GM18517 (cell line): ENCODE measurements at regions not wholly inside any gene's neighbourhood (a gene's known extent, or its start where the extent isn't known, plus 50 kb on each side); places are given as distances from the start of the nearest gene placed in this dataset.

ENCODE experiments used
- ATAC-seq: cut with Tn5 transposase; IDR thresholded peaks from one replicate; pipeline ENCODE4 v1.9.1; 2021; ENCODE audit warnings: mild to moderate bottlenecking, moderate library complexity; ENCODE audit not compliant: unreplicated experiment

DNA sequence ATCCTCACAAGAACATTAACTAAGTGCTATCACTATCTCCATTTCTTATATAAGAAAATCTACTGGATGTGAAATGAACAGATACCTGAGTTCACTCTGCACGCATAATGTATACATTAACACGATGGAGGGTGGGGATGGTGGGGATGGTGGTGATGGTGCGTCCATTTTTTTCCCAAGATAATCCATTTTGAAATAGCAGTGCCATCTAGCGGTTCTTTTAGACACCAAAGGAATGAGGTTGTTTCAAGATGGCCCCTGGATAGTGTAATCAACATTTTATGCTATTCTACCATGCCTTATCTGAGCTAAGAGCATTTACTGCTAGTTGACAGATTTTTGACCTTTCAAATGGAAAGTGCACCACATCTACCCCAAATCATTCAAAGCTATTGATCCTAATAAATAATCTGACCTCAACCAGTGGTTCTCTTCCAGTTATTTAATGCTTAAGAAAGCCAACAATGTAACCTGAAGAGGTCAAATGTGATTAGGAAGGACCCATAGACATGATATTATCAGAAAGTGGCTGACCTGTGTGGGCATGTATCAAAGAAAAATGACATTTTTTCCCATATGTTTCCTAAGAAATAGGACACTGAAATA lies 714.7 kb upstream of the TENM4 start:
- ATAC-seq = no peak

DNA sequence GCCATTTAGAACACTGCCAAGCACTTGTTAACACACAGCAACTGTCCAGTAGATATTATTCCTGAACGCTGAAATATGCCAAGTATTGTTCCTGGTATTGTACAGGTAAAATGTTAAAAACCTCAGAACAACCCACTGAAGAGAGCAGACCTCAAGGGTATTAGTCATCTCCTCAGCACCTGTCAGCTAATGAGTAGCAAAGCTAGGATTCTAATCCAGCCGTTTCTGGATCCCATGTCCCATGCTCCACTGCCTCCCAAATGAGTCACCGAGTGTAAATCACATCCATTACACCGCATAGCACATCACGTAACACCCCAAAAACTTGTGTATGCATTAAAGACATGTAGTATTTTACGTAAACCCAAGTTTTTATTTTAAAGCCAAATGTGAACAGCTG lies 705.4 kb upstream of the TENM4 start:
- no peak for ATAC-seq

DNA sequence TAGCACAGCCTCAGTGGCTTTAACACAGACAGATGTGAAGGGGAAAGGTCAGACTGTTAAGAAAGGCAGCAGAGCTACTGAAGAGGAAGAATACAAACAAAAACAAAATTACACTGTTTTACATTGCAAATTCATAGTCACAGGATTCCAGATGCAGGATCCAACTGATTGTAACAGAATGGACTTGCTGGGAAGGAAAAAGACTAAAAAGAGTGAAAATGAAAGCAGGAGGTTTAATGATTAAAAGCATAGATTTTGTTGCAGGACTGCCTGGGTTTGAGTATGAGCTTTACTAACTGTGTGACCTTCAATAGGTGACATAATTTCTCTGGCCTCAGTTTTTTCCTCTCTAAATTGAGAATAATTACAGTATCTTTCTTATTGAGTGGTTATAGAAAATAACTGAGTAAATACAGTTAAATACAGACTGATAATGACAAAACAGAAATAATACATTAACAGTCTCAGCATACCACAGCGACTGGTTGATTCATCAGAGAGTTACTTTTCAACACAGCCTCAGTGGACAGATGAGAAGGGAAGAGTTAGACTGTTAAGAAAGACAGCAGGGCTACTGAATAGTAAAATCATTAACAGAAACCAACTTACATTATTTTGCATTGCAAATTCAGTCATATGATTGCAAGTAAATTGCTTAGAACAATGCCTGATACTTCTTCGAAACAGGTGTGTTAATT lies 704.2 kb upstream of the TENM4 start:
- ATAC-seq = no peak

DNA sequence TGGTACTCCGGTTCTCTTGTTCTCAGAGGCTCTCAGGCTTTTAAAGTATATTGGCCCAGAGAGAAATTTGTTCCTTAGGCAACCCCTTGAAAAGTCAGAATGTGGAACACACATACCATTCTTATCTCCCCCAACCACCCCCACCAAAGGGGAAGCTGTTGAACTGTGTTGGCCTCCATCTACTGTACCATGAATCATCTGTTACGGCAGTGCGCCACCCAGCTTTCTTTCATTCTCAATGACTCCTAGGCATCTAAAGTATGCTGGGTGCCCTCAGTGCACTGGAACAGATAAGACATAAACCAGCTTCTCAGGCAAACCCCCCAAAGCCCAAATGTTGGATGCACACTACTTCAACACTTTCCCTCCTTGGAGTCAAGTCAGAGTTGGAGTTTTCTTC lies 696.2 kb upstream of the TENM4 start:
- ATAC-seq = no peak

DNA sequence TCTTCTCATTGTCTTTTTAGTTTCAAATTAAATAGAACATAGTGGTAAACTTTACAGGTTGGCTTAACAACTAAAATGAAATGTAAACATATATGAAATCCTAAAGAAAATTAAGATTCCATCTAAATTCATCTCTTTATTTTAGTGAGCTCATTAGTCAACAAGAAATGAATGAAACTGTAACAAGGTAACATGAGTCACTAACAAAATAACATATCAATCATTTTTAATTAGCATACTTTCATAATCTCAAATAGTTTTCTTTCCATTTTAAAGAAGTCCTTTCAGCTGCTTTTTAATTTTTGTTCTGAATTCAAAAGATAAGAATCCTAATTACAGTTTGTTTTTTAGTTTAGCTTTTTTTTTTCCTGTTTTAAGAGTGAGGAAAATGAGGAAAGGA lies 688.6 kb upstream of the TENM4 start:
- no peak for ATAC-seq

DNA sequence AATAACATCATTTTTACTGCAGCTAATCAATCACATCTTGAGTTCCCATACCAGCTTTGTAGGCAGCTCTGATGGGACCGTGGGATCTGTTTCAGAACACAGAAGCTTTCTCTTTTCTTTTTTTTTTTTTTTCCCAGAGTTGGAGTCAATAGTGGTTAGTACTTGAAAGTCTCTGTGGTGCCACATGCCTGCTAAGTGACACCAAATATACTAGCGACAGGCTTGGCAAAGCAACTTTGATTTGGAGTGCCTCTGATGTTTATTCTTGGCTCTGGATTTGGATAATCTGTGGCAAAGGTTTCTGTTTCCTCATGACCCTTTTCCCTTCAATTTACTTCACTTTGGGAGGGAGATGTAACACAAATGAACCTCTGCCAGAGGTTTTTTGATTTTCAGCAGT lies 681.4 kb upstream of the TENM4 start:
- ATAC-seq = no peak

DNA sequence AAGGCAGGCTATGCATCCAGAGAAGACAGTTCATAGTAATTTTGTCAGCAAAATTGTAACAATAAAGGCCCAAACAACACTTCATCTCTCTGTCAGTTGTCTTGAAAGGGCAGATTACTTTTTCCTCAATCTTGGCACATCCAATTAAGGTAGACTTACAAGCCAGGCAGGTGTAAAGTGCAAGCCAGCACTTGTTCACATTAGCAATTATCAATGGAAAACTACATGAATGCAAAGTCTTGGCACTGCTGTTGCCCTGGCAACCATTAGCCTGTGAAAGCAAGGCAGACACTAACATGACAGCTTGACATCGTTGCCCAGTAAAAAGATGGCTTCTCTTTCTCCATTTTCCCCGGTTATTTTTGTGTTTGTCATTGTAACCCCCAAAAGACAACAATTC lies 677.2 kb upstream of the TENM4 start:
- ATAC-seq = no peak

DNA sequence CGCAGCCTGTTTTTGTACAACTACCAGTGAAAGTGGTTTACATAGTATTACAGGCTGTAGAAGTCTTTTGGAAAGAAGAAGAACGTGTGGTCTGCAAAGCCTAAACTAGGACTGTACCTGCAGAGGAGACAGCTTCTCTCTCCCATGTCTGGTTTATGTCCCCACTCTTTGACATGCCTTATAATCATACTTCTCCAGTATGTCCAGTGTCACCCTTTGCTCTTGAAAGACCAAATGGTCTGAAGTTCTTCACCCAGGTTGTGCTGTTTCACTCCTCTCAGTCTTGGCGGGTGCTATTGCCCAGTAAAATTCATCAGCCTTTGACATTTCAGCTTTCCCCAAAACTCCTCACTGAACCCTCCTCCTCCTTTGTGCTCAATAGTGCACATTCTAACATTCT lies 676.0 kb upstream of the TENM4 start:
- no peak for ATAC-seq

DNA sequence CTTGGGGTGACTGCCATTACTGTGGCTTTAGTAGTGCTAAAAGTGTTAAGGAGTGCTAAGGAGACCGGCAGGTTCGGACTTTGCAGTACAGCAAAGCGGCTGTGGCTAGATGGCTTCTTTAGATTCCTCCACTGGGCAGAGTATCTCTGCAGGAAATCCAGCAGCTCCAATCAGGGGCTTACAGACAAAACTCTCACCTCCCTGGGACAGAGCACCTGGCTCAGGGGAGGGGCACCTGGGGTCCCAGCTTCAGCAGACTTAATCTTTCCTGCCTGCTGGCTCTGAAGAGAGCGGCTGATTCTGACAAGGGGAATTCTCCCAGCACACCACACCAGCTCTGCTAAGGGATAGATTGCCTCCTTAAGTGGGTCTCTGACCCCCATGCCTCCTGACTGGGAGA lies 668.8 kb upstream of the TENM4 start:
- no peak for ATAC-seq

DNA sequence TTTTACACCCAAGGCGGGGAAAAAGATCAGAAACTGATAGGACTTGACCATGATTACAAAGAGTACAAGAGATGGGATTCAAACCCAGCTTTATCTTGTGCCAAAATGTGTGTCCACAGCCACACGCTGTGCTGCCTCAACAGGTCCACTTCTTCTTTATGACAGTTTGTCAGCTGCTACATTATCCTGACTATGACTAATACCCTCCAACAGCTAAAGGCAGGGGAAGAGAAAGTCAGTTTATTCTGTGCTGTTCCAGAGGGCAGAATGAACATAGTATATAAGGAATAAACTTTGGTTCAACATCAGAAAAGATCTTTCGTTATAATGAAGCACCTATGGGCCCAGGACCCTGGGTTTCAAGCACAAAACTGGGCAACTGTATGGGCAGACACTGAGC lies 668.2 kb upstream of the TENM4 start:
- ATAC-seq = no peak

DNA sequence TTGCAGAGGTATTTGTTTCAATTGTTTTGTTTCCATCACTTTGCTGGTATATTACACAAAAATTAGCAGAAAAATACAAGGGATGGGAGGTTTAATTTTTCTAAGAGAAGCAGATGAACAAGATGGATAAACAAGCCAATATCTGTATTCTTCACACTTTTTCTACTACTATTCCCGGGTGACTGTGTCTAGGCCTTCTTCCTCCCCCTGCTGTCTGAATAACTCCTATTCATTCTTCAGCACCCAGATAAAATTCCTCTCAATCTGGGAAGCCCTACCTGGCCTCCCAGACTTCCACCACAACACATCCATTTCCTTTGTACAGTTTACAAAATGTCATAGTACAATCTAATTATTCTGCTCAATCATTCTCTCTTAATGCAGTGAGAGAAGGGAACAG lies 666.6 kb upstream of the TENM4 start:
- ATAC-seq = no peak

DNA sequence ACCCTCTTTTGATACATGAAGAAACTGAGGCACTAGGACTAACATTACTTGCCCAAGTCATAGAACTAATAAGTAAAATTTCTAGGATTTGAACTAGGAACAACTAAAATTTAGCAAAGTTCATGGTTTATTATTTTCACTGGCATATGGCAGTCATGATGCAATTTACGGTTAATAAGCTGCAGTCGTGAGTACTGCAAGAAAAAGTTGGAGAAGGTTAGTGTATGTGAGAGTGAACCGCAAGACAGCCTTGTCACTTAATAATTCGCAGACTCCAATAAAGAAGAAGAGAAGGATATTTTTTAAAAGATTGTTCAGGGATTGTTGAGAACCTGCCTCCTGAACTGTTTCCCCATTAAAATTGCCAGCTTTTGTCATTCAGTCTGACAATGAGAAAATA lies 663.4 kb upstream of the TENM4 start:
- no peak for ATAC-seq

DNA sequence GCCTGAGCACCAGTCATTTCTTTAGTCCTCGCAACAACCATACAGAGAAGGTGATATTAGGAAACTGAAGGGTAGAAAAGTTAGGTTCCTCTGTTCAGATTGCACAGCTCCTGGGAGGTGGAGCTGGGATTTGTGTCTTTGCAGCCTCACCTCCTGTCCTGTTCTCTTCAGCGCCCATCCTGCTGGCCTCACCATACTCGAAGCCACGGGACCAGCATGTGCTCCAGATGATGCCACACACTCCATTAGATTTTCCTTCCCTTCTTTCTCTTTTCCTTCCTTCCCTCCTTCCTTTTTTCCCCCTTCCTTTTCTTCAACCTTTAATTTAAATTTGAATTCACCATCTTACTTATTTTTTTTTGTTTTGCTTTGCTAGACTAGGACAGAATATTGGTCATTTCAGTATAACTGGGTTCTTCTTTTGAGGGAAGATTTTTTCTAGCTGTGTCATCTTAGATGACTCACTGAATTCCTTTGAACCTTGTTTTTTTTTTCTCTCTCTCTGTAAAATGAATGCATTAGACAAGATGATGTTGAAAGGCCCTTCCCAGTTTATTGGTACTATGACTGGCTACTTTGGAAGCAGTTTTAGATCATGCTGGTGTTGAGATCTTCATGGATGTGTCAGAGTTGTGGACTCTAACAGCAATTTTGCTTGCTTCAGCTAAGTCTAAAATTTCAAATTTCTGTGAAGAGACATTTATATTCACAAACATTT lies 662.5 kb upstream of the TENM4 start:
- no peak for ATAC-seq

DNA sequence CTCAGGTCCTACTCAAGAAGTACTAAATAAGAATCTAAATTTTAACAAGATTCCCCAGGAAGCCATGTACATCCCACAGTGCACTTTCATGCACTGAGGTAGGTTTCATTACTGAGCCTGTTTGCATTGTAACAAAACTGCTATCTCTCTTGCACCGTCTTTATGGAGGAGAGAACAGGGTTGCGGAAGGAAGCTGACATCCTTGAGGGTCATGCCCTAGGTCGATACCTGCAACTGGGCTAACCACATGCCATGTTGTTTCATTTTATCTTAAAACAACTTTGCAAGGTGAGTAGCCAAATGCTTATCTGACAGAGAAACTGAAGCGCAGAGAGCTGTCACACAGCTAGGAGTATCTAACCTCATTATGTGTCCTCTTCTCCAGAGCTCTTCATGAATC lies 656.3 kb upstream of the TENM4 start:
- no peak for ATAC-seq

DNA sequence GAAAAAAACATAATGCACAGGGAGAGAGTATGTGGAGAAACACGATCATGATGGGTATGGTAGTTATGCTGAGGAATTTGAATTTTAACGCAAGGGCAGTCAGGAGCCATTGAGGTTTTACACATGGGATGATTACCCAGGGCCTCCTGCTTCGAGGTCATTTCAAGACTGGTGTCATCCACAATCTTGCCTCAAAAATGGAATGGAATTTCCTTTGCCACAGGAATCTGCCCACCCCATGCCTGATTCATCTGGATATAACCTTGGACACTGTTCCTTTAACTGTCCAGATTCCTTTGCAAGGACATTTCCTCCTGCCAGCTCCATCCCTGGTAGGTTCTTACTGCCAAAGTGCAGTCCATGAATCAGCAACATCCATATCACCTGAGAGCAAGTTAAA lies 655.9 kb upstream of the TENM4 start:
- no peak for ATAC-seq

DNA sequence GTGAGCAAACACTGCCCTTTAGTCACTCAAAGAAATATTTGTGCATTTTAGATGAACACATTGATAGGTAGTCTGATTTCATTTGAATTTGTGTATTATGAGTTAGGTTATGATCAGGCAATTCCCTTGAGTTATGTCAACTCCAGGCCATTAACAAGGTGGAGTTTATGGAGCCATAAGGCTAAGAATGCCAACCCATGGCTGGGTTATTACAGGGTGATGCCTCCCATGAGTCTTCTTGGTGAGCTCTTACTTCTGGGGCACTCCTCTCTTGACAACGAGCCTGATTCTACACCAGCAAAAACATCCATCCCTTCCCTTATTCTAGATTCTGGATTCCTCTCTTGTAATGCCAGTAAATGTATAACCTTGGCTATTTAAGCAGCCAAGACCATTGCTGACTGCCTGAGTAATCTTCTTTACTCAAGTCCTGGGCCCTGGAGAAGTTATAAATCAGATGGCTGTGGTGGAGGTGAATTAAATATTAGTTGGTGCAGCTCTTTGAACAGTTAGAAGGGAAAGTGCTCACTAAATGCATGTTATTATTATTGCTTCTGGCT lies 645.7 kb upstream of the TENM4 start:
- no peak for ATAC-seq

DNA sequence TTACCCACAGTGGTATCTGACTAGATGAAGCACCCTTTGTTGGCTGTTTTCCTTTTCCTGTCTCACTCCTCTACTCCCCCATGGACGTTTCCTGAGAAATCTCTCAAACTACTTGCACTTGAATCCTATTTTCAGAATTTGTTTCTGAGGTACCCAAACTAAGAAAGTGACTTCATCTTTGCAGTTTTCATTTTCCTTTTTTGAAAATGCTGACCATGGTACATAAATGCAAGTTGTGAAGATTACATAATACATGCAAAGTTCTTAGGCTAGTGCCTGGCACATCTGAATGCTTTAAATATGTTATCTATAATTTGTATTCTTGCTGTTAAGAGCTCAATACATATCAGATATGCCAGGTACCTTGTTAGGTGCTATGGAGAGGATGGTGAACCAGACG lies 644.7 kb upstream of the TENM4 start:
- no peak for ATAC-seq

DNA sequence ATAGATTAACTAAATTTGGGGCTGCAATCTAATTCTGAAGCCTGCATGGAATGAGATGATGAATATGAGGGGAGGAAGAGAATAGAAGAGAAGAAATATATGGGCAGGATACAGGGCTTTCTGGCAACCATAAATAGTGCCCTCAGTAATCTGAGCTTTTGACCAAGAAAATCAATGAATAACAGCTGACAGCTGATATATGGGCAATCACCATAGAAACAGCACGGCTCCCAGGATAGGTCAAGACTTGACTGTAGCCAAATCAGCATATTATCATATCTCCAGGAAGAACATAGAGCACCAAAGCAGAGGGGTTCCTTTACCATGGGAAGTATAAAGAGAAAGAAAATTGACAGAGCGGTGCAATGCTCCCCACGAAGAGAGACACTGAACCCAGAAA lies 643.8 kb upstream of the TENM4 start:
- ATAC-seq = no peak

DNA sequence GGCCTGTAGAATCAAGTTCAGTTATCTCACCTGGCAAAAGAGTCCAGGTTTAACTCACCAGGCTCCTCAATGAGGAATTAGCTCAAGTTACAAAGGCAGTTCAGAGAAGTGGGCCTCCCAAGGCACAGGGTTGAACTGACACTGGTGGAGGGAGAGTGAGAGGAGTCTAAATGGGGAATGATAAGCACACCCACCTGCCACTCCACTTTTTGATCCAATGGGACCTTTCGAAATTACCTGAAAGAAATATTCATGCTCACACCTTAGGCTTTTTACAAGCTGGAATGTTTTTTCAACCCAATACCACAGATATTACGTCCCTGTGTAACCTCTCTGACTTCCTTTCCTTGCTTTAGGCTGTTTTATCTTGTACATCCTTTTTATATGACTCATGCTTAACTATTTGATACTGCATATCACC lies 642.7 kb upstream of the TENM4 start:
- no peak for ATAC-seq

DNA sequence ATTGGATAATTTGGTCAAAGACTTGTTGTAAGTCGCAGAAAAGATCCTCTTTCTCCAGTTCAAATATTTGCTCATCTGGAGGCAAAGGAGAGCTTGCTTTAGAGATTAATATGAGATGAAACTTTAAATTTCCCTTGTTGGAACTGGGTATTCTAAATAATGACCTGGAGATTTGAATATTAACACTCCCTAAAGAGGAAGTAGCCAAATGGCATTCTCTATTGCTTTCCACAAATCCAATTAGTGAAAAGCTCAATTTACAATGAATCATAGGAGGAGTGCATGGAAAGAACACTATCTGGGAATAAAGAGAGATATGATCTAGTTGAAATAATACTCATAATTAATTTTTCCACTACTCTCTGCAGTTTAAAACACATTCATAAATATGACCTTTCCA lies 641.6 kb upstream of the TENM4 start:
- no peak for ATAC-seq

DNA sequence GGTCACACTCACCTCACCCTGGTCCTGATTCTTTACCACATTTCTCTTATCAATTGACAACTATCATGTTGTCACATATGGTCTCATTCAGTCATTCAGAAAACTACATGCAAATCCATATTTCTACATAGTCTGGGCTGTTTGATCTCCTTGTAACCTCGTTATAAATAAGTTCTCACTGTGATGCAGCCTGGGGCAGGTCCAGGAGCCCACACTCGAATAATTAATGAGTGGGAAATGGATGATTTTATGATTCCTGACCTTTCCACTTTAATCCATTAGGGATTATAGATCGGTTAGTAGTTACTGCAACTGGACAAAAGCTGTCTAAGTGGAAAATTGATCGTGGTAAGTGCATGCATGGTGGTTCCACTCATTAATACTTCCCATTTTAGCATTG lies 636.3 kb upstream of the TENM4 start:
- no peak for ATAC-seq

DNA sequence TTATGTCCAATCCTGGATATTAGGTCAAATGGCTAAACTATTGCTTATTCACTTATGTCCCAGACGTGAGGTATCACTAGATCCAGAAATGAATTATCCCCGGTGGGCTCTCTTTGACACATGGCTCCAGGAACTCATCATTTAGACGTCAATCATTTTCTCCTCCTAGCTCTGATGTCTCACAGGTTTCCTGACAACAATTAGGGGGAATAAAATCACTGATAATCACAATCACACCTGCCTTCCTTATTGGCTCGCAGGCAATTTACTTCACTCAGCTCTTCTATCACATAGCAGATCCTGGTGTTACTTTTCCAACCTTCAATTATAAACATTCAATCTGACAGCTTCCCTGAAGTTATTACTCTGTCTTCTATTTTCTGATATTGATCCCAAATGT lies 634.0 kb upstream of the TENM4 start:
- ATAC-seq = no peak
